ENCODE measurements at regions not wholly inside any gene's neighbourhood (a gene's known extent, or its start where the extent isn't known, plus 50 kb on each side); places are given as distances from the start of the nearest gene placed in this dataset.

GRCh38 chr7:134371971-134372370, 55.2 kb upstream of the SLC35B4 start:
- Histone ChIP-seq H3K36me3 (ENCODE audit: control insufficient read depth, insufficient read depth, low read length) (no peaks in the 10 kb centered on the region), H3K4me3 (ENCODE audit: low read depth in 2 of 2, low read length in 2 of 2) (no peak overlapping the region), H3K27me3 (ENCODE audit: control insufficient read depth, insufficient read depth, low read length) (peaks cover 21% of the 10 kb centered on the region), H3K9me3 (ENCODE audit: control insufficient read depth, insufficient read depth, low read depth, low read length) (no peaks in the 10 kb centered on the region), H3K4me1 (ENCODE audit: control insufficient read depth, insufficient read depth, low read length) (no peaks in the 10 kb centered on the region), H3K27ac (ENCODE audit: low read length) (no peak overlapping the region)
- ChIA-PET POLR2A (no interaction called here), CTCF (no interaction called here)
- TF ChIP-seq REST (IDR thresholded peaks at IDR 0.05; ENCODE audit: insufficient read depth in 1 of 2, low read depth in 2 of 2, low read length in 1 of 2) (no peak), POLR2AphosphoS5 (IDR thresholded peaks at IDR 0.05; ENCODE audit: low read depth, low read length) (no peak), CTCF (IDR thresholded peaks at IDR 0.05) (no peak), TCF7L2 (IDR thresholded peaks at IDR 0.05; ENCODE audit: low read depth, low read length) (no peak), SIN3A (IDR thresholded peaks at IDR 0.05; ENCODE audit: borderline replicate concordance, insufficient read depth, low read depth, low read length) (no peak)
- DNase-seq (ENCODE audit: low read depth, low spot score) = no peak
- ATAC-seq = no peak
- in situ Hi-C loops (cut with HindIII; ENCODE audit: low pct_unique_long_range_greater_than_20kb, low sequenced_read_pairs) (no loop called here), intact Hi-C loops (cut with micrococcal nuclease; ENCODE audit: unreplicated experiment) (no loop called here)
- no TSS peak for BruUV-seq (replicated peaks)

- in situ Hi-C loops (cut with HindIII; ENCODE audit: low pct_unique_long_range_greater_than_20kb, low sequenced_read_pairs) (no loop called here), intact Hi-C loops (cut with micrococcal nuclease; ENCODE audit: unreplicated experiment) (no loop called here)
- peaks cover 21% of the 10 kb centered on the region for H3K27me3 ChIP-seq (ENCODE audit: control insufficient read depth, insufficient read depth, low read length)
- ATAC-seq (no peak), DNase-seq (ENCODE audit: low read depth, low spot score) (no peak)
- H3K27ac ChIP-seq (ENCODE audit: low read length) = no peak overlapping the region
- CTCF ChIA-PET = no interaction called here
- POLR2A ChIA-PET = no interaction called here
- H3K4me3 ChIP-seq (ENCODE audit: low read depth in 2 of 2, low read length in 2 of 2) = no peak overlapping the region
- TF ChIP-seq TCF7L2 (IDR thresholded peaks at IDR 0.05; ENCODE audit: low read depth, low read length) = no peak
- TF ChIP-seq CTCF (IDR thresholded peaks at IDR 0.05) = no peak
- no peak for TF ChIP-seq SIN3A (IDR thresholded peaks at IDR 0.05; ENCODE audit: borderline replicate concordance, insufficient read depth, low read depth, low read length)
- no peak for TF ChIP-seq POLR2AphosphoS5 (IDR thresholded peaks at IDR 0.05; ENCODE audit: low read depth, low read length)
- TF ChIP-seq REST (IDR thresholded peaks at IDR 0.05; ENCODE audit: insufficient read depth in 1 of 2, low read depth in 2 of 2, low read length in 1 of 2) = no peak
- H3K36me3 ChIP-seq (ENCODE audit: control insufficient read depth, insufficient read depth, low read length) = no peaks in the 10 kb centered on the region
- no peaks in the 10 kb centered on the region for H3K4me1 ChIP-seq (ENCODE audit: control insufficient read depth, insufficient read depth, low read length)
- no TSS peak for BruUV-seq (replicated peaks)
- H3K9me3 ChIP-seq (ENCODE audit: control insufficient read depth, insufficient read depth, low read depth, low read length) = no peaks in the 10 kb centered on the region
Measured at GRCh38 chr7:134371536-134371935, 54.8 kb upstream of the SLC35B4 start.
